B cell (primary cell): ENCODE measurements at regions not wholly inside any gene's neighbourhood (a gene's known extent, or its start where the extent isn't known, plus 50 kb on each side); places are given as distances from the start of the nearest gene placed in this dataset.

Source experiments
- ATAC-seq: fragments of 200-7000 bp; cut with Tn5 transposase; one replicate; pipeline ENCODE4 v1.10.0; 2021; ENCODE audit warnings: low read depth, mild to moderate bottlenecking, moderate number of reproducible peaks, moderate library complexity
- CTCF ChIA-PET: fragments of 350-600 bp; sonication (Branson Sonifier 250); formaldehyde crosslinking; loops from one replicate; lab custom pipeline; 2021; ENCODE audit warnings: antibody characterized with exemption, inconsistent platforms; lab: Charles Lee
- POLR2A ChIA-PET: fragments of 350-600 bp; sonication (Branson Sonifier 250); formaldehyde crosslinking; loops from one replicate; lab custom pipeline; 2021; ENCODE audit warnings: antibody characterized with exemption; lab: Charles Lee
- DNase-seq: peaks from one replicate; pipeline ENCODE4 v3.0.0; 2013
- H2AFZ ChIP-seq: 2 replicates; pipeline ENCODE4 v1.6.1; 2012; ENCODE audit warnings: mild to moderate bottlenecking, low read depth, low read length; ENCODE audit not compliant: insufficient read depth, poor library complexity, severe bottlenecking
- H3K27ac ChIP-seq, 2 donors: 1 replicate in 1 of 2; 2 replicates in 1 of 2; pipeline ENCODE4 v1.5.1; 2012 to 2013; ENCODE audit warnings: low read length in 2 of 2, mild to moderate bottlenecking in 2 of 2, moderate library complexity in 1 of 2
- H3K27me3 ChIP-seq, 4 experiments: fragments of 200-600 bp in 1 of 4; sonication (generic) in 1 of 4; replicated peaks in 1 of 4; 1 replicate in 2 of 4; 2 replicates in 2 of 4; pipeline versions ENCODE4 v1.6.1 to v1.7.0; 2013 to 2016; ENCODE audit warnings: low read length in 3 of 4, mild to moderate bottlenecking in 2 of 4, mixed read lengths in 1 of 4, moderate library complexity in 1 of 4; ENCODE audit not compliant: insufficient read depth in 4 of 4, control insufficient read depth in 3 of 4; ENCODE audit errors: control extremely low read depth in 1 of 4
- H3K36me3 ChIP-seq, 2 experiments: replicated peaks in 1 of 2; 1 replicate in 1 of 2; 2 replicates in 1 of 2; pipeline versions ENCODE4 v1.6.1 to v1.7.1; 2013; ENCODE audit warnings: low read length in 1 of 2; ENCODE audit not compliant: insufficient read depth in 2 of 2, control insufficient read depth in 1 of 2; ENCODE audit errors: control extremely low read depth in 1 of 2, extremely low read depth in 1 of 2
- H3K4me1 ChIP-seq, 2 donors: fragments of 200-600 bp in 1 of 2; sonication (generic) in 1 of 2; 1 replicate in 1 of 2; 2 replicates in 1 of 2; pipeline versions ENCODE4 v1.5.1 to v1.6.1; 2013 to 2017; ENCODE audit warnings: low read length in 2 of 2; ENCODE audit not compliant: control insufficient read depth in 2 of 2, insufficient read depth in 2 of 2
- H3K4me2 ChIP-seq: replicated peaks from 2 replicates; pipeline ENCODE3; 2012; ENCODE audit warnings: mild to moderate bottlenecking, low read depth, low read length; ENCODE audit not compliant: poor library complexity, severe bottlenecking
- H3K4me3 ChIP-seq, 5 experiments: fragments of 200-600 bp in 1 of 5; sonication (generic) in 1 of 5; 1 replicate in 3 of 5; 2 replicates in 2 of 5; pipeline versions ENCODE4 v1.5.1 to v1.7.0; 2011 to 2016; ENCODE audit warnings: low read length in 4 of 5, mild to moderate bottlenecking in 4 of 5, low read depth in 2 of 5, control low read depth in 1 of 5, moderate library complexity in 1 of 5; ENCODE audit not compliant: insufficient read depth in 1 of 5; ENCODE audit errors: control extremely low read depth in 1 of 5, extremely low read depth in 1 of 5
- H3K79me2 ChIP-seq: fragments of 200-600 bp; sonication (generic); one replicate; pipeline ENCODE4 v1.6.0; 2016; ENCODE audit warnings: low read length; ENCODE audit not compliant: control insufficient read depth, insufficient read depth
- H3K9ac ChIP-seq: fragments of 200-600 bp; sonication (generic); 2 replicates; pipeline ENCODE4 v1.6.1; 2017; ENCODE audit warnings: mild to moderate bottlenecking, low read length, moderate library complexity
- H3K9me3 ChIP-seq, 3 donors: one replicate each; pipeline versions ENCODE4 v1.6.1 to v1.7.1; 2013; ENCODE audit warnings: low read length in 2 of 3; ENCODE audit not compliant: control insufficient read depth in 2 of 3, insufficient read depth in 1 of 3; ENCODE audit errors: control extremely low read depth in 1 of 3
- H4K20me1 ChIP-seq: 2 replicates; pipeline ENCODE4 v1.6.0; 2012; ENCODE audit warnings: mild to moderate bottlenecking, low read length; ENCODE audit not compliant: insufficient read depth, control insufficient read depth, poor library complexity, severe bottlenecking
- H3K27ac Mint-ChIP-seq: one replicate; pipeline ENCODE4 v1.8.0; 2021; ENCODE audit warnings: mixed read lengths
- H3K27me3 Mint-ChIP-seq: one replicate; pipeline ENCODE4 v1.8.0; 2021; ENCODE audit warnings: mixed read lengths
- H3K4me1 Mint-ChIP-seq: one replicate; pipeline ENCODE4 v1.8.0; 2021; ENCODE audit warnings: mixed read lengths
- H3K4me3 Mint-ChIP-seq: one replicate; pipeline ENCODE4 v1.8.0; 2021; ENCODE audit warnings: mixed read lengths
- H3K9me3 Mint-ChIP-seq: one replicate; pipeline ENCODE4 v1.8.0; 2022; ENCODE audit warnings: mixed read lengths; ENCODE audit not compliant: insufficient read depth
- CTCF ChIP-seq: fragments of 200-600 bp; IDR thresholded peaks from one replicate; pipeline ENCODE4 v1.8.0; 2022; ENCODE audit warnings: antibody characterized with exemption, mild to moderate bottlenecking
- EZH2 ChIP-seq: IDR thresholded peaks from 2 replicates; pipeline ENCODE4 v1.6.1; 2012; ENCODE audit warnings: borderline replicate concordance, low read depth, mild to moderate bottlenecking, moderate library complexity, low read length; ENCODE audit not compliant: insufficient read depth, poor library complexity, severe bottlenecking
- WGBS: methylation state at CpG from one replicate; pipeline ENCODE4 v1.1.5; 2013; ENCODE audit warnings: missing lambda C conversion rate; ENCODE audit not compliant: insufficient coverage; 5-methylcytosine and 5-hydroxymethylcytosine counted together
- intact Hi-C: fragments of 100-400 bp; cut with micrococcal nuclease; formaldehyde crosslinking; loops from one replicate; pipeline ENCODE4 v1.10.0; 2022

GRCh38 chr1:222234351-222234750 lies 313.6 kb downstream of the HHIPL2 start:
- intact Hi-C loops, result no loop called here
- ChIA-PET POLR2A (no interaction called here), CTCF (no interaction called here)
- H3K9me3 Mint-ChIP-seq, result no peaks in the 10 kb centered on the region
- Histone ChIP-seq H3K4me3 (no peak overlapping the region), H3K36me3 (no peaks in the 10 kb centered on the region), H3K27me3 (peaks cover 0 to 3% (median 0%) of the 10 kb centered on the region in 4 experiments), H3K9ac (no peak overlapping the region), H3K4me1 (no peaks in the 10 kb centered on the region), H2AFZ (no peak overlapping the region), H3K9me3 (no peaks in the 10 kb centered on the region), H3K27ac (no peak overlapping the region), H4K20me1 (no peaks in the 10 kb centered on the region), H3K4me2 (no peak overlapping the region), H3K79me2 (no peaks in the 10 kb centered on the region)
- no peak overlapping the region for H3K4me3 Mint-ChIP-seq
- DNase-seq, result no peak
- no peaks in the 10 kb centered on the region for H3K4me1 Mint-ChIP-seq
- ATAC-seq, result no peak
- H3K27ac Mint-ChIP-seq, result no peak overlapping the region
- WGBS, result 60% methylated on average over 1 of the region's 2 CpGs
- H3K27me3 Mint-ChIP-seq, result peaks cover 12% of the 10 kb centered on the region
- TF ChIP-seq EZH2 (no peak), CTCF (no peak)

DNA sequence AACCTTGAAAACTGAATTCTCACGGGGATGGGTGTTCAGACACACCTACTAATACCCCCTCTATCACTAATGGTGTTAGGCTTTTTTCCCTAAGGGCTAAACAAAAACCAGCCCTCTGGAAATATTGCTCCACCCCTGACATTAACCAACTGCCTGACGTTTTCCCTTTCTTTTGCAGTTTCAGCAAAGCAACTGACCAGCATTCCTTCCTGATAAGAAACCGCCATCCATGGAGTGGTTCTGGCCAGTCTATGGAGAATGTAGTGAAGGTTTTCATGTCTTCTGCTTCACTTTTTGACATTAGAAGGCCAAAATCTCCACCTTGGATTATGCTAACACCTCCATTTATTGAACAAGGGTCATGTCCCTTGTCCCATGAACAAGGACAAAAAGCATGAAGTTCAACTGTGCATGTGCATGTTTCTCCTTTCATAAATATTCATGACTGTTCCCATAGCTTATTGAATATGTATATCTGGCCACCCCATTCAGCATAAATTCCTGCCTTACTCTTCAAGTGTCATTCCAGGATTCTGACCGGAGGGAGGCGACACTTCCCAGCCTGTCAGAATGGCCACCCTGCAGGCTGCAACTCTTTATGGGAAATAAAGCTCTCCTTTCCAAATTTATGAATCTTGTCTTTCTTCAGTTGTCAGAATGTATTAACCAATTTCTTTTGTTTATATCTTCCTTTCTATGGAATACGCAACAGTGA lies 314.3 kb downstream of the HHIPL2 start:
- no peaks in the 10 kb centered on the region for H3K9me3 ChIP-seq
- H3K79me2 ChIP-seq, result no peaks in the 10 kb centered on the region
- no peaks in the 10 kb centered on the region for H3K4me1 ChIP-seq
- H3K9ac ChIP-seq, result no peak overlapping the region
- H3K36me3 ChIP-seq, result no peaks in the 10 kb centered on the region
- H3K27me3 Mint-ChIP-seq, result peaks cover 13% of the 10 kb centered on the region
- H3K27ac Mint-ChIP-seq, result no peak overlapping the region
- no peaks in the 10 kb centered on the region for H3K9me3 Mint-ChIP-seq
- H3K27me3 ChIP-seq, result peaks cover 0 to 3% (median 0%) of the 10 kb centered on the region in 4 experiments
- POLR2A ChIA-PET, result no interaction called here
- WGBS, result 86% methylated on average over 1 of the region's 6 CpGs
- no peak for TF ChIP-seq CTCF
- no peak for TF ChIP-seq EZH2
- no peak overlapping the region for H3K4me2 ChIP-seq
- no peaks in the 10 kb centered on the region for H4K20me1 ChIP-seq
- no peak overlapping the region for H2AFZ ChIP-seq
- H3K4me1 Mint-ChIP-seq, result no peaks in the 10 kb centered on the region
- ATAC-seq (no peak), DNase-seq (no peak)
- H3K27ac ChIP-seq, result no peak overlapping the region
- intact Hi-C loops, result no loop called here
- H3K4me3 ChIP-seq, result no peak overlapping the region
- CTCF ChIA-PET, result no interaction called here
- H3K4me3 Mint-ChIP-seq, result no peak overlapping the region
